ENCODE measurements at regions not wholly inside any gene's neighbourhood (a gene's known extent, or its start where the extent isn't known, plus 50 kb on each side); places are given as distances from the start of the nearest gene placed in this dataset.

DNA sequence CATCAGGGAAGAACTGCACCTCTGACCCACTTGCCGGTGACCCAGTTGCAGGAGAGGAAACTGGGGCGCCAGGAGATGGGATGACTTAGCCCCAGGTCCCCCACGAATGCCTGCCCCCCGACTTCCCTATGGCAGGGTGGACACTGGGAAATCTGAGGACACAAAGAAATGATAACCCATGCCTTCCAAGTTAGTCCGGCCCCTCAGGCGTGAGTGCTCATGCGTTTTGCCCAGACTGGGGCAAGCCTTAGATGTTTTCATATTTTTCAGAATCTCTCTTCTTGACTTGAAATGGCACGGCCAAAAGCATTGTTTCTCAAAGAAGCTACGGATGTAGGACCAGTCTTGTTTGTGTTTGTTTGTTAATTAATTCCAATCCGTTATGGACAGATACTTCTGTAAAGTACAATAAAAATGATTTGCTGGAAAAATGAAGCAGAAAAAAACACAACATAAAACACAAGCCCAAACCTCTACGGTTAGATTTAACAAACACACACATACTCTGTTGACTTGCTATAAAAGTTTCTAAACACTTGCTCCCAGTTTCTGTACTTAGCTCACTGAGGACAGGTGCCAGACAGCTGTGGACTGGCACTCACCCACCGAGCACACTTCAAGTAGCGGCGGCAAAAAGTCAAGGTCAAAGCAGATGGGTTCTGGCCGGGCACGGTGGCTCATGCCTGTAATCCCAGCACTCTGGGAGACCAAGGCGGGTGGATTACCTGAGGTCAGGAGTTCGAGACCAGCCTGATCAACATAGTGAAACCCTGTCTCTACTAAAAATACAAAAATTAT lies 341.5 kb downstream of the BCOR start:
- no peak for DNase-seq (ENCODE audit: low read depth in 2 of 2)

DNA sequence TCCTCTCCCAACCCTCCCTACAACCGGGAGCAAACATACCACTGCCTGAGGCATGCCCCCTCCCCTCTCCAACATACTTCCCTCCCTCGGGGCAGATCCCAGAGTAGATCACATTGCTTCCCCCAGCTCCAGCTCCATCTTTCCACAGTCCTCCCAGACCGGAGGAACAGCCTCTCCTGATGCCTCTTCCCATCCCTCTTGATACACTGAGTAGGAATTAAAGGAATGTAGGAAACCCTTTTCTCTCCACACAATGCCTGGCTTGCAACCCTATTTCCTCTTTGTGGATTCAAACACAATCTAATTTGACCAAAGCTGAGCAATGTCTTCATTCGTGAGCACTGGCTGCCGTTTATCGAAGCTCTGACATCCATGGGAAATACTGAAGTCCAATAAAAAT lies 339.8 kb downstream of the BCOR start:
- DNase-seq (ENCODE audit: low read depth in 2 of 2): peak; percentile 57 to 89

DNA sequence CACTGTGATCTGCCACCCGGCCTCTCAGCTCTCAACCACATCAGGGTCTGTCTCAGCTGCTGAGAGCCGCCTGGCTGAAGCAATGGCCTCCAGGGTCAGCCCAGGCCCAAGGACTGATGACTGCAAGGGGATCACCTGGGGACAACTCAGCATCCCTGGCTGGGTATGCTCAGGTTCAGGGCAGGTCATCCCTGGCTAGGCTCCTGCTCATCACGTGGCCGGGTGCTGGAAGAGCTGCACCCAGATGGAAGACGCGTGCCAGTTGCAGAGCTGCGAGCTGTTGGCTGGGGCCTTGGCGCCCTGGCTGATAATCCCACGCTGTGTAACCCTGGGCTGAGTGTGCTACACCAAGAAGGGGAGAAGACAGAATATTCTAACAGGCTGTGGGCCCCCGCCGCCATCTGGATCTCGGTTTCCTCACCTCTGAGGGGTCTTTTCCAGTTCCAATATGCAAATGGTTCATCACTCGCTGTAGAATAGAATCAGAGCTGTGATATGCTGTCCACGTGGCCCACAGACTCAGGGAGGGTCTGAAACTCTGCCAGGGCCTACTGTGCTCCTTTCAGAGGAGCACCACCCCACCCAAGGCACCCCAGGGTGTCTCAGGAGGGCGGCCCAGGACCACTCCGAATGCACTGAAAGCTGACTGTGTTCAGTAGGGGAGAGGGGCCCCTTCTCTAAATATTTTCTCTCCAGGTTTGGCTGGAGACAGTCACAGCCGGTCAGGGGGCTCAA lies 338.8 kb downstream of the BCOR start:
- DNase-seq (ENCODE audit: low read depth in 2 of 2): no peak

DNA sequence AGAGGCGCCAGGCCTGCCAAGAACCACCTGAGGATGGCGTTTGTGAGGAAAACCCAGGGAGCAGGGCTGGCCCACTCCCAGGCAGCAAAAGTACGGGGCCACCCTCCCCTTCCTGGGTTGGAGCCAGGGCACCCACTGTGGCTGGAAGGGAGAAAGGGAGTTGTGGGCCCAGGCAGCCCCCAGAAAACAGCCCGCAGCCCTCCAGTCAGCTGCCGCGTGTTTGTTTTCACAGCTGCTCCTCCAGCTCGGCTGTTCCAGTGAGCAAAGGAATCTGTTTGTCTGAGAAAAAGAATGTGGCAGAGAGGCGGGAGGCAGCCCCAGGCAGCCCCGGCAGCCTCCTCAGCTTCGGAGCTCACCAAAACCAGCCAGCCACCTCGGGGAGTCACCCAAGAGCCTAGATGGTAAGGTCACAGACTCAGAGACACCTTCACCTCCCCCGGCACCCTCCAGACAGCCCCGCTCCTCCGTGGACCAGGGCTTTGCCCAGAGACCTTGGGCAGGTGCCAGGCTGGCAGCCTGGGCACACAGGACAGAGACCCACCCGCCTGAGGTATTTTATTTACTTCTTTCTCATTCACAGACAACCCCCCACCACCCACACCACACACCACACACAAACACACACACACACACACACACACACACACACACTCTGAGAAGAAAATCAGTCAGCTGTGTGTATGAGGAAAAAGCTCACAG lies 338.1 kb downstream of the BCOR start:
- peak in 1 of 2 donors; percentile 72 for DNase-seq (ENCODE audit: low read depth in 2 of 2)

DNA sequence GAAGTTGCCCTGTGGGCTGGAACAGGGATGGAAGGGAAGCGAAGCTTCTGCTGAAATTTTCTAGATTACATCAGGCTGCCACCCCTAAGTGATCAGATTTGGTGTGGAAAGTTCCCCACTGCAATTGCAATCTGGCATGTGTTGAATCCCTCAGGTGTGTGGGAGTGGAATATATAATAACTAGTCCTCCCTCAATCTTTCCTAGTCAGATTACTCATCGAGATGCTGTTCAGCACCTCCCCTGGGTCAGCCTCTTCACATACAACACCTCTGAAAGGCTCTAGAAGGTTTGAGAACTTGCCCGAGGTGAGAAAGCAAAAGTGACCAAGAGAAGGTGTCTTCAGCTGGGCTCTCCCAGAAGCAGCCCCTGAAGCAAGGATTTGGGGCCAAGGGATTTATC lies 336.8 kb downstream of the BCOR start:
- DNase-seq (ENCODE audit: low read depth in 2 of 2): no peak

GRCh38 chrX:39762266-39762841 lies 335.4 kb downstream of the BCOR start:
- peak; percentile 62 to 87 for DNase-seq (ENCODE audit: low read depth in 2 of 2)

DNA sequence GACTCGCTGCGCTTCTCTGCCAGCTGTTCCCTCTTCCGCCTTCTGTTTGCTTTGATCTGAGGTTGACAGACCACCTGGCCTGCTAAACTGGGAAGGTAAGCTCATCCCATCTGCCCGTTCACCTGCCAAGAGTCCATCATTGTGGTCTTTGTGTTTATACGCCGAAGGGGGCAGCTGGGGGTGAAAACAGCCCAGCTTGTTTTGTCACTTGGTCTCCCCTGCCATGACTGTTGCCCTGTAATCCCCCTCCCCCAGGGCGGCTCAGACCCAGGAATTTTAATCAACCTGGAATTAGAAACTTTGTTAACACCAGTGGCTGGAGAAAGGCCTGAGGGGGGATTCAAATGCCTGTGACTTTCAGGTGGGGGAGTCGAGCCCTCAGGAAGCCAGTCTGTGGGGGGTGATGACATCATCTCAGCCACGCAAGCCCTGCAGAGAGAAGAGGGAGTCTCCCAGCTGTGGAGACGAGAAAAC lies 333.3 kb downstream of the BCOR start:
- DNase-seq (ENCODE audit: low read depth in 2 of 2): no peak

- no peak for DNase-seq (ENCODE audit: low read depth in 2 of 2)
Measured at GRCh38 chrX:39765327-39765726, 332.4 kb downstream of the BCOR start.

- no peak for DNase-seq (ENCODE audit: low read depth in 2 of 2)
Measured at GRCh38 chrX:39766085-39766726, 331.6 kb downstream of the BCOR start.

GRCh38 chrX:39766855-39767254 lies 330.9 kb downstream of the BCOR start:
- DNase-seq (ENCODE audit: low read depth in 2 of 2): no peak

GRCh38 chrX:39767446-39767845 lies 330.3 kb downstream of the BCOR start:
- DNase-seq (ENCODE audit: low read depth in 2 of 2): no peak

DNA sequence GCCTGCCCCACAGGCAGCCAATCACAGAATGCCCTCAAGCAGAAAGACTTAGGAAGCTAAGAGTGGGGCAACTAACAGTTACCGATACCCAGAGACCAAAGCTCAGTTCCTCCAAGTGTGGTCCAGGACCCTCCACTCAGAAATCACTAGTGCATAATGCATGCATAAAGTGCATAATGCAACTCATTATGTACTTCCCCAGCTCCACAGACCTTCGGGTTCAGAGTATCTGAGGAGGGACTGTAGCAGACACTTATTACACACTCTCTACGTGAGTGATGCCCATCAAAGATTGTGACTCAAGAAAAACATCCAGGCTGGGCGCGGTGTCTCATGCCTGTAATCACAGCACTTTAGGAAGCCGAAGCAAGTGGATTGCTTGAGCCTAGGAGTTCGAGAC lies 328.0 kb downstream of the BCOR start:
- DNase-seq (ENCODE audit: low read depth in 2 of 2): no peak

- no peak for DNase-seq (ENCODE audit: low read depth in 2 of 2)
Measured at GRCh38 chrX:39771089-39771488, 326.7 kb downstream of the BCOR start.

DNA sequence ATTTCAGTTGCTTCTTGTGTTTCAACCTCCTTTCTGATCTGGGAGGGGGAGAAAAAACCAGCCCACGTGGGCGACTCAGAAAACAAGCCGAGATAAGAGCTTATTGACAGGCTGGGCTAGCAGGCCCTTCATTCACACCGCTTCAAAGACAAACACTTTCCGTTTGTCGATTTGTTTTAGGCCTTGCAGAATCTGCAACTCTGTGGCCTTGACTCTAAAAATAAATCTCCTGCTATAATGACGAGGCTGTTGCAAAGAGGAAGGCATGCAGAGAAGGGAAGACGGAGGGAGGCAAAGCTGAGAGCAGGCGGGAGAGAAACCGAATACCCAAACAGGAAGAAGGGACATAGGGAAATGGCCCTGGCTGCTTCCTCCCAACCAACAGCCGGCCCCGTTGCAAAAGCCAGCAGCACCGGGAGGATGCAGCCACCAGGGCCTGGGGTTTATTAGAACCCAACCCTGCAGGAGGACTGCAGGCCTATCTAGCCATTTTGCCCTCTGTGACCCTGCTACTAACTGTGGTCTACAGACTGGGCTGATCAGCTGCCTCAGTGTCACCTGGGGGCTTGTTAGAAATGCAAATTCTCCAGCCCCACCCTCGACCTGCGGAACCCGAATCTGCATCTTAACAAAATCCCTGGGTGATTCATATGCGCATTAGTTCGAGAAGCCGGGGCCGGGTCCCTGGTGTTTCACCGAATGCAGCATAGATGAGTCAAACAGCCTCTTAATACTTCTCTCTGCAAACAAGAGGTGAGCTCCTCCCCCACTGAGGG lies 325.5 kb downstream of the BCOR start:
- DNase-seq (ENCODE audit: low read depth in 2 of 2): peak in 1 of 2 donors; percentile 15

- DNase-seq (ENCODE audit: low read depth in 2 of 2): no peak
Measured at GRCh38 chrX:39773150-39773549, 324.6 kb downstream of the BCOR start.

DNA sequence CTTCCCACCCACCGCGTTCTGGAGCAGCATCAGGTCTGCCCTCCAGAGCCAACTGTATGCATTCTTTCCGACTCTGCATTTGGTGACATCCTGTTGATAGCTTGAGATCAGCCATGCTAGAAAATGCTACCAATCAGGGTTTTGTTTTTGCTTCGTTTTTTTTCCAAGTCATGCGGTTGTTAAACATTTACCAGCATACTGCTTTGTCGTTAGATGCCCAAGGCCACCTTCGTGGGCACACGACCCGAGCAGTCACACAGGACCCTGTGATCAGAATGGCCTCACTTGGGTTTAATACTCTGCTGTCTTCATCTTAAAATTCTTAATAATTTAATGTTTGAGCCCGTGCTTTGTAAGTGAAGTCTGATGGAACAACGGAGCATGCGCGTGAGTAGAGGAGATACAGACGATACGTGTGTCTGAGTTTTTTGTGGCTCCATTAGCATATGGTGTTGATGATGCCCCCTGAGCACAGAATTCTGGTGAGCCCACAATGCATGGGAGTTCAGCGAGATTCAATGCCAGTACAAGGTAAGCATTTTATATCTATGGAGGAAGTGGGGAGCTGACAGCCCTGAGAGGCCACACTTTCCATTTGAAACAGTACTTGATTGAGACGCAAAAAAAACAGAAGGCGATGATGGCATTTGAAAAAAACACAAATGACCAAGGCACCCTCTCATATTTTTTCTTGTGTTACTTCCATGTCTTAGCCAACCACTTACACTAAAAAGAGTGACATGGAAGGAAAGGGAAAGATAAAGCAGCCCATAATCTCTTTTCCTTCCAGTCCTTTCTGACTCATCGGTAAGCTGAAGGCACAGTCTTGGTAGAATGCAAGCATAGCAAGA lies 323.6 kb downstream of the BCOR start:
- no peak for DNase-seq (ENCODE audit: low read depth in 2 of 2)

GRCh38 chrX:39774774-39775328 lies 322.9 kb downstream of the BCOR start:
- no peak for DNase-seq (ENCODE audit: low read depth in 2 of 2)

GRCh38 chrX:39777623-39778025 lies 320.1 kb downstream of the BCOR start:
- DNase-seq (ENCODE audit: low read depth in 2 of 2): no peak

Data from dermis microvascular lymphatic vessel endothelial cell (primary cell).